ENCODE measurements at regions not wholly inside any gene's neighbourhood (a gene's known extent, or its start where the extent isn't known, plus 50 kb on each side); places are given as distances from the start of the nearest gene placed in this dataset.

- BruUV-seq (replicated peaks), result no TSS peak
- H4K8ac ChIP-seq (ENCODE audit: low read depth in 2 of 2, low read length in 2 of 2), result no peak overlapping the region
- H2BK20ac ChIP-seq (ENCODE audit: low read depth, low read length), result no peak overlapping the region
- ATAC-seq (ENCODE audit: low read depth) (no peak), DNase-seq (no peak)
- H3K9me3 ChIP-seq (ENCODE audit: control insufficient read depth, insufficient read depth, low read length), result no peaks in the 10 kb centered on the region
- no peak overlapping the region for H3K23ac ChIP-seq (ENCODE audit: low read depth, low read length)
- H3K56ac ChIP-seq (ENCODE audit: extremely low read depth, insufficient read depth, low read length), result no peak overlapping the region
- intact Hi-C loops (cut with micrococcal nuclease), result no loop called here
- no peak overlapping the region for H2AFZ ChIP-seq (replicated peaks; ENCODE audit: low read length, poor library complexity)
- 60% methylated on average over 1 of the region's 2 CpGs; no CpG with 5 or more reads in 1 of the 2 experiments for WGBS, 2 experiments (ENCODE audit: extremely low coverage in 2 of 2, insufficient read length in 1 of 2)
- ChIA-PET POLR2A (ENCODE audit: unreplicated experiment) (no interaction called here), CTCF (no interaction called here)
- H4K5ac ChIP-seq (ENCODE audit: low read depth, low read length), result no peak overlapping the region
- H3K9ac ChIP-seq (ENCODE audit: low read depth, low read length), result no peak overlapping the region
- H3K9me1 ChIP-seq (ENCODE audit: insufficient read depth, low read length), result no peaks in the 10 kb centered on the region
- no peaks in the 10 kb centered on the region for H3K79me1 ChIP-seq (ENCODE audit: low read depth in 1 of 2, low read length in 2 of 2)
- H4K20me1 ChIP-seq (ENCODE audit: insufficient read depth, low read length), result no peaks in the 10 kb centered on the region
- H3K27ac ChIP-seq (ENCODE audit: insufficient read depth, low read length), result no peak overlapping the region
- no peak overlapping the region for H2BK5ac ChIP-seq (ENCODE audit: low read depth, low read length, poor library complexity, severe bottlenecking)
- H3K4me1 ChIP-seq (ENCODE audit: control insufficient read depth, insufficient read depth, low read length), result no peaks in the 10 kb centered on the region
- TF ChIP-seq RAD21 (IDR thresholded peaks at IDR 0.05; ENCODE audit: low read length) (no peak), SMC3 (IDR thresholded peaks at IDR 0.05; ENCODE audit: low read depth, low read length) (no peak), BHLHE40 (IDR thresholded peaks at IDR 0.05; ENCODE audit: low read depth, low read length) (no peak), POLR2A (IDR thresholded peaks at IDR 0.05; ENCODE audit: low read depth, low read length) (no peak), RCOR1 (IDR thresholded peaks at IDR 0.05; ENCODE audit: insufficient replicate concordance, low read length) (no peak), NFE2L2 (IDR thresholded peaks at IDR 0.05; ENCODE audit: low read depth, low read length) (no peak)
- H3K27me3 ChIP-seq (ENCODE audit: control insufficient read depth, insufficient read depth, low read length), result no peaks in the 10 kb centered on the region
- H3K18ac ChIP-seq (ENCODE audit: low read depth, low read length), result no peak overlapping the region
- no peak overlapping the region for H3K4ac ChIP-seq (ENCODE audit: low read depth, low read length)
- in situ Hi-C loops (cut with MboI; ENCODE audit: low sequenced_read_pairs), result loop anchor here (25.0 kb wide), 1 partner anchor 111 kb away; no protein-coding TSS in a partner anchor
- H2BK120ac ChIP-seq (ENCODE audit: low read depth, low read length), result no peak overlapping the region
- no peak overlapping the region for H4K91ac ChIP-seq (ENCODE audit: insufficient read depth, low read depth, low read length)
- no peak overlapping the region for H2AK9ac ChIP-seq (replicated peaks; ENCODE audit: low read depth, low read length, poor library complexity)
- H3K4me2 ChIP-seq (ENCODE audit: low read depth, low read length), result no peak overlapping the region
- no peak overlapping the region for H3K14ac ChIP-seq (replicated peaks; ENCODE audit: low read depth, low read length)
- H2BK15ac ChIP-seq (ENCODE audit: low read depth, low read length), result no peak overlapping the region
- H3K36me3 ChIP-seq (ENCODE audit: control insufficient read depth, insufficient read depth, low read length), result no peaks in the 10 kb centered on the region
- dilution Hi-C loops (cut with HindIII; ENCODE audit: low sequenced_read_pairs, unreplicated experiment), result no loop called here
- H3K4me3 ChIP-seq (ENCODE audit: insufficient read depth, low read depth, low read length), result no peak overlapping the region
- no peak overlapping the region for H2AK5ac ChIP-seq (ENCODE audit: low read depth, low read length)
These were observed 477.7 kb upstream of the C9orf72 start for GRCh38 chr9:28050941-28051340.
